ENCODE measurements at regions not wholly inside any gene's neighbourhood (a gene's known extent, or its start where the extent isn't known, plus 50 kb on each side); places are given as distances from the start of the nearest gene placed in this dataset.

DNA sequence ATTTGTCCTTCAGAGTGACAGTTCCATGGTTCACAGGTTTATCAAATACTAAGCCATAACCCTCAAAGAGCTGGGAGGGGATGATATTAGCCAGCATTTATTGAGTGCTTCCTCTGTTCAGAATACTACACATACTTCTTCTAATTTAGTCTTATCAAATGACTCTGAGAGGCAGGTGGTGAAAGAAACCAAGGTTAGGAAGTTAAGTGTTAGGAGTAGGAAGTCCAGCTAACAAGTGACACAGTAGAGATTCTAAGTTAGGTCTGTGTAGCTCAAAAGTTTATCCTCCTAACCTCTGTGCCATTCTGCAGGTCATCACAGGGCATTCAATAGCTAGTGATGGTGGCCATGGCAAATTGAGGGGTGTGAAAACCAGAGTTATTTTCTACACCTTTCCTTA lies 198.3 kb upstream of the MID1 start:
- DNase-seq (ENCODE audit: low spot score) = no peak

DNA sequence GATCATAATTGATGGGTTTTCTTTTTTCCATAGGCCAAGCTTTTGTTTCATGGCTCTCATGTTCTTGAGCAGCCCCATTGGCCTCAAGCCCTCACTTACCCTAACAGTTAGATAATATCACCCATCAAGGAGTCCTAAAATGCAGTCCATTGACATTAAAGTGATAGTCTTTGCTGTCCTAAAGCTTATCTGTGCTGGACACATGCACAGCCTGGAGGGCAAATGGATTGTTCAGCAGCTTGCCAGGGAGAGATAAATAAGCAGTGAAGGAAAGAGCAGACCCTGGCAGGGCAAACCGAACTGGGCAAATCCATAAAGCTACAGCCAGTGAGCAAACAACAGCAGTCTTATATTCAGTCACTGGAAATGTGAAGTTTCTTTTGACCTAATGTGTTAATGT lies 199.6 kb upstream of the MID1 start:
- no peak for DNase-seq (ENCODE audit: low spot score)

DNA sequence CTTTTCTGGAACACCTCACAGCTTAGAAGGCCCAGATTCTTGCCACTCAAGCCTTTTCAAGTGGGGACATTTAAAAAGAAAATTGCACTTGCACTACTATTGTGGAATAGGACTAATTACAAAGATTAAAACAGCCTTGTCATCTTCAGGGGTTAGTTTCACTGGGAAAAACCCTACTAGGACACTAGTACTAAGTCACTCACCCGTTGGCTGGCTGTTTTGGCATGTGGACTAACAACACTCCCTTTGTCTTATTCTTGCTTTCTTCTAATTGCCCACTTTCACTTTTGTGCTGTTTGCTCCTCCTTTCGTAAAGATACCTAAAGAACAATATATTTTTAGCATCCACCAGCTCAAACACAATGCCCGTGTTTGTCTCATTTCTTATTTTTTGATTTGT lies 200.9 kb upstream of the MID1 start:
- no peak for DNase-seq (ENCODE audit: low spot score)

DNA sequence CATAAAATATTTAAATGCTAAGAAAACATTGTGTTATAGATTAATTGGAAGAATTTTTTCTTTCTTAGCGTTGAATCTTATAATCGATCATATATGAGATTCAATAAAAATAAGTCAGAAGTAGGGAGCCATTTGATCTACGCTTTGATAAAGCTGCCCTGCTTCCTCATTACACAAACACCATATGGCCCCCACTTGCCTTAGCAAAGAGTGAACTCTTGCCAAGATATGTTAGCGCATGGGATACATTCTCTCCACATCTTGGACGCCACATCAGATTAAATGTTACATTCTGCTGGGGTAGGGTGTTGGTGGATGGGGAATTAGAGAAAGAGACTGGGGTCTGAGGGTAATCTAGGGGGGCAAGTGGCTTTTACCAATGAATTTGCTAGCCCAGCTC lies 207.7 kb upstream of the MID1 start:
- DNase-seq (ENCODE audit: low spot score) = no peak

DNA sequence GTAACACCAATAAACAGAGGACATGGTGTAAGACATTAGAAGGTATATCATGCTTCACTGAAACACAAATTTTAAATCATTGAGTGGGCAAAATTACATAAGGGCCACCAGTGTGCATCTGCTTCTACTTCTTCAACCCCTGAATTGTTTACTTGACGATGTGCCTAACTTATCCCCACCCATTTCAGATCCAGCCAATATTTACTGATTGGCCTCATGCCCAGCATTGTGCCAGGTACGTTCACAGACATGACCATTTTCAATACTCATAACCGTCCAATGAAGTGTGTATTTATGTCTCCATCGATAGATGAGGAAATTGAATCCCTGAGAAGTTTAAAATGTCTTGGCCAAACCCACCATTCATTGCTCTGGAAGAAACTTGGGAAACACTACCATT lies 208.3 kb upstream of the MID1 start:
- no peak for DNase-seq (ENCODE audit: low spot score)

DNA sequence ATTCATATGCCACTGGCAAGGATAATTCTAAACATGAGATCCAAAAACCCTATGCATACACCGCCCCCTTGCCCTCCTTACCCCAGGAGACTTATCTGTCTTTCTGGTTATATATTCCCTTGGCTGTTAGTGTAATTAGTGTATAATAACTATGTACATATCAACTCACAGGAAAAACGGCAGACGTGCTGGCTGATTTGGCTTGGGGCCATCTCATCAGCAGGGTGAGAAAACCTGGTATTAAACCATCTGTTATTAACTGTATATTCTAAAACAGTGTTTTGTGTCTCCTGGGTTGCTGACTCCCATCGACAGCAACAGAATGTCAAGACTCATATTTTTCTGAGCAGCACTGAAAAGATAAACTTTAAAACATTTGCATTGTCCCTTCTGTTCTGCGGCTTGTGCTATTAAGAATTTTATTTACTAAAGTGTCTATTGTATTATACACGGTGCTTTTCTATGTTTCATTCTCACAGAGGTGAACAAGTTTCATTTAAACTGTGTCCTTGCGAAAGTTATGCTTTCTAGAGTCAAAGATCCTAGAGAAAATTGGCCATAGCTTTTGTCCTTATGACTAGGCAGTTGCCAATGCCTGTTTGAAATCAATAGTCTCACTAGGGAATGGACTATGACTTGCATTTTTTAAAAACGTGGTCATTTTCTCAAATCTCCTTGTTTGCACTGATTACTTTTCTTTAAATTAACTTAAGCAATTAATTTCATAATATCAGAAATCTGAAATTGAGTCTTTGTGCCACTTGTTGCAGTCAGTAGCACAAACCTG lies 211.5 kb upstream of the MID1 start:
- DNase-seq (ENCODE audit: low spot score) = no peak

DNA sequence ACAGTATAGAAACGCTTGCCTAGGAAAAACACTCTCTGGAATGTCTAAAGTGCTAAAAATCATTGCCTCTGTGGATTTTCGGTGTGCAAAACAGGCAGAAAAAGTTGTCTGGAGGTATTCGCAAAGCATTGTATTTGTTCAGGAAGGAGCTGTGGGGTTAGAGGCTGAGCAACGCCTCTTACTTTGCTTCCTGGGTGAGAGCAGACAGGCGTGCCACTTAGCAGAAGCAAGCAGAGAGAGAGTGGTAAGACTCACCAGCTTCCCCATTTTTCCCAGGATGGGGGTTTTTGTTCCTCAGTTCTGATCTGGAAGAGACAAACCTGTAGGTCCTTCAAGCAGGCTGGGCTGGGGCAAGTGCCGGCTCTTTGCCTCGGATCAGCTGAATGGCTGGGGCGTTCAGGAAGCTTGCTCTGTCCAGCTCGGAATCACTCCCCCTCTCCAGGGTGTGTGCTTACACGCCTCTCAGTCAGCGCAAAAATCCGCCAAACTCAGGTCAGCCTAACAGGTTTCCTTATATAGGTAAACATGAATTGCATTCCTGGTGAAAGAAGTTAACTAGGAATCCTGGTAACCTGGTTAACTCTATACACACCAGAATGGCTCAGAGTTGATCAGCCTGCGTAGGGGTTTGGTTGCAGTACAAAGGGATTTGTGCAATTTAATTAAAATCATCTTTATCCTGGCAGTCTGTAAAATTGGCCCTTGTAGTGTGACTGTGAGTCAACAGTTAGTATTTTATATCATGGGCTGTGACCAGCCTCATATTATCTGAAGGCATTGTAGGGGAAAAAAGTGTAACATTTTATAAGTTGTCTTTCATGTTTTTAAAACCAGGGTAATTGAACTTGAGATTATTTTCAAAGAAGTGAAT lies 213.1 kb upstream of the MID1 start:
- peak; percentile 36 for DNase-seq (ENCODE audit: low spot score)

DNA sequence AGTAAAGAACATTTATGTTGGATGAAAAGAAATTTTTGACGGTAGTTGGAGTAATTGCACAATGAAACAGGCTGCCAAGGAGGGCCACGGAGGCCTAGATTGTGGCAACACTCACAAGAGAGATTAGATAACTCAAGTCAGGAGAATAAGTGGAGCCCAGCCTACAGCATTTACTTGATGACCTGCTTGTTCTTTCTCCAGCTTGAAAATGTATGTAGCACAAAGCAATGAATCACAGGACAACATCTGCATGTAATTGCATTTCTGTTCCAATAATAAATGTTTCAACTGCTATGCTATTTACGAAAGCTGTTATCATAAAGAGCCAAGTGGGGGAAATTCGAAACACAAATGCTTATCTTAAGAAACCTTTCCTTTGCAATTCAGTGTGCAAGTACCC lies 221.2 kb upstream of the MID1 start:
- DNase-seq (ENCODE audit: low spot score) = no peak

DNA sequence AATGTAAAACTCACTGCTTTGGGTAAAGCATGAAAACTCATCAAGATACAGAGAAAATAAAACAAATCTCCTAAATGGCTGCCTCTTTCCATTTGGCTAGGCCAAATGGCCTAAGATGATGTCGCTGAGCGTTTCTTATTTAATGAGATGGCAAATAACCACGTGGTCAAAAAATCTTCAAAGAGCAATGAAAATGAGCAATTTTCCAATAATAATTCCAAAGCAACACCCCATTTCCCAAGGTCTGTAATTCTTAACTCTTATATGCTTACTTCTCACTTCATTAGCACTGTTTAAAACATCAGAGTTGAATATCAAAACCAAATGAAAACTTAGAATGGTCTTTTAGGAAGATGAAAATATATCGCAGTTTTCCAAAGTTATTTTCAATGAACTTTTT lies 222.3 kb upstream of the MID1 start:
- DNase-seq (ENCODE audit: low spot score) = no peak

DNA sequence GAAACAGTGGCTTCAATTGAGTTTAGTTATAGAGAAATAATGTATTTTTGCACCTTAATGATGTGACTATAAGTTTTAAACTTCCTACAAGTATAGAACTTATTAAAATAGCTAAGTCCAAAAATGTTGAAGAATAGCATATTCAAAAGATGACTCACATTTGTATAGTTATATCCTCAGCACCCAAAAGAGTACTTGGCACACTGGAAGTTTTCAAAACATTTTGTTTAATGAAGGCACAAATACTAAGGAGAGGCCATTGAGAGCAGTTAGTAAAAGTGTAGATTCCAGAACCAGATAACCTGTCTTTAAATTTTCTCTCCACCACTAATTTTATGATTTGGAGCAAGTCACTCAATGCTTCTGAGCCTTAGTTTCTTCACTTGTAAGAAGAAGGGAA lies 226.9 kb upstream of the MID1 start:
- DNase-seq (ENCODE audit: low spot score) = no peak

DNA sequence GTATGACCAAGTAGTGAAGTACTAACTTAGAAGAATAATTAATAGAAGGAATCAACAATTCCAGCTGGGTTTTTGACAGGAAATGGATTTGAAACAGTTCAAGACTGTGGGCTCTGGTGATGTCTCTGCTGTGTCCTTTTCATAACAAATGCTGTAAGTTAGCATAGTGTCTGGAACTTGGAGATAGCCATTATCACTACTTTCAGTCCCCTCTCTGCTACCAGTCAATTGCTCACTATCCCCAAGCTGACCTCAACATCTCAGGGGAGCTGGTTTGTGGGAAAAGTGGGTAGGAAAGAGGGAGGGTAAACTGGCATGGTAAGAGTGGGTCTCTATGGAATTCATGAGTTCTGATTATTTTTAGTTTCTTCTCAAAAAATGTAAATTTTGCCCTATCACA lies 231.4 kb upstream of the MID1 start:
- DNase-seq (ENCODE audit: low spot score) = no peak

DNA sequence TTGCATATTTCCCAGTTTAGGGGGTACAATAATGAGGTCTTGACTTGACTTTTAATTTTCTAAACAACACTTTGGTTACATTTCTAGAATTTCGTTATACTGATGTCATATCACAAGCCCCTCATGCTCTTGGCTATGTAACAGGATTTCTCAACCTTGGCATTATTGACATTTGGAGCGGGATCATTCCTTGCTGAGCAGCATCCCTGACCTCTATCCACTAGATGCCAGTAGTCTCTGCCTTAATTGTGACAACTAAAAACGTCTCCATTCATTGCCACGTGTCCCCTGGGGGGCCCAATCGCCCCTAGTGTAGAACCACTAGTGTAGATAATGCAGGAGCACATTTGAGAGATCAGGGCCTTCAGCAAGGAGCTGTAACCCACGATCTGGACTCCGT lies 234.2 kb upstream of the MID1 start:
- no peak for DNase-seq (ENCODE audit: low spot score)

DNA sequence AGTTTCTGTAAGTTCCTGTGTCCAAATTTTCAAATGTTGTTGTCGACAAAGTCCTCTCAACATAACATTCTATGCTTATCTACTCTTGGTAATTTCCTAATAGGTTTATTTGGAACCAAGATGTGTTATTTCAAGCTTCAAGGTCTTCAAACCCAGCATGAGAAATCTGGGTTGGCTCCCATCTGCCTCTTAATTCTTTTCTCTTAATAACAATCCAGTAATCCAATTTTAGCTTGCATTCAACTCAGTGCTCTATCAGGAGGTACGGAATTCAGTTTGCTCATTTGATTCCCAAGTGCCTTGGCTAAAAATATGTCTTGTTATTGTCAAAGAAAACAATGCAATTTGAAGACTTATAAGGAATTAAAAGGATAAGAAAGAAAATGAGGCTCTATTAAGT lies 235.5 kb upstream of the MID1 start:
- no peak for DNase-seq (ENCODE audit: low spot score)

DNA sequence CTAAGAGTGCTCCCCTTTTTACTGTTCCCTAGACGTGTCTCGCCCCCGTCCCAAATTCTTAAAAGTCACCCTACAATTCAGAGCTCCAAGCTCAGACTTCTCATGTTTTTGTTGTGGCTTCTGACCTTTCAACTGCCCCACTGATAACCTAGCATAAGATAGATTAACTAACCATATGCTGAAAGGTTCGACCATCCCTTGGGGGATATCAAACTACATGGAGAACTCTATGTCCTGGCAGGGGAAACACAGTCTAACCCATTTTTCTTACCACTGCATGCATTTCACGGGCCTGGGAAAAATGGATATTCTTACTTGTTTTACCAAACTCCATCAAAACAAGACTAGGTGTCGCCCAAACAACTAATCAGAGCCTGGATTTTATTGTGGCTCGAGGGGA lies 236.4 kb upstream of the MID1 start:
- DNase-seq (ENCODE audit: low spot score) = no peak

DNA sequence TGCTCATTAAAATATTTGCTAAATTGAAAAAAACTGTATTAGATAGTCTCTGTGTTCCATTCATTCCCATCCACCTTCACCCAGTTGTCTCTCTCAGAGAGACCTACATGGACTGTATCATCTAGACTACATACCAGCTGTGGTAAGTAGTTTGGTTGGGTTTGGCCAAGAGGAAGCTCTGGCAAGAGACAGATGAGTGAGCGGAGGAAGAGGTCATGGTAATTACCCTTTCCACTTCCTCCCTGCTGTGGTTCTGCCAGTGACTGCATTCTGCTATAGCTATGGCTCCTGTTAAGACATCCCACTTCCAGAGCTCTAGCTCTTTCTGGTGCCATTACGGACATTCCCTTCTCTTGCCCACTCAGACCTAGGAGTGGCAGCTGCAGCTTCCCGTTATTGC lies 239.0 kb upstream of the MID1 start:
- DNase-seq (ENCODE audit: low spot score) = no peak

DNA sequence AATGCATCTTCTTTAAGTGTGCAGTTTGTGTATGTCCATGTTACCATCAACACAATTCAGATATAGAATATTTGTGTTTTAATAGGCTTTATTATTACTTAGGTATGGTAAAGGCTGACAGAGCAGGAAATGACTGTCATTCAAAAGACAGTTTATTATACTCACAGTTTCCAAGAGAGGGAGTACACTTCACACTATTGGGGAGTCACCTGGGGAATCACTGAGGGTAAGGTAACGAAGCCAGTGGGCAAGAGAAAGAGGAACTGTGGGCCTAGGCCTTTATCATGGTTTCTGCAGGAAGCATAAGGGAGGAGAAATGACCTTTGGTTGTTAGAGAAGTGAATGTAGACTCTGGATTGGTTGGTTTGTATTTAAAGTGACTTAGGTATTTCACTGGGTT lies 235.1 kb upstream of the HCCS start:
- DNase-seq (ENCODE audit: low spot score) = no peak

DNA sequence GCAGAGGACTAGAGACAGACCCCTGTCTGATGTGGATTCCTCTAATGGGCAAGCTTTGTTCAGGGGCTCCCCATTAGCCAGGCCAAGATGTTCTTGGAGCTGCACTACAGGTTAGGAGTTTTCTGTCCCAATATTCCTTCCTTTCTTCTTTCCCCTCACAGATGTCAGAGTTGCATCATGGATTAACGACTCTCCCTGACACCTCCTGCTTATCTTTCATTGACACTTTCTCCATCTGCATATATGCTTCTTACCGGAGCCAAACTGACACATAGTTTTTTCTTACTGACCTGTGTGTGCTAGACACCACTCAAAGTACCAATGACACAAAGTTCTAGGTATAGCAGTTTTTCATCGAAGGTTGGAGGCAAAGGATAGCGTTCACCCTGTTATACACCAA lies 228.6 kb upstream of the HCCS start:
- DNase-seq (ENCODE audit: low spot score) = no peak

DNA sequence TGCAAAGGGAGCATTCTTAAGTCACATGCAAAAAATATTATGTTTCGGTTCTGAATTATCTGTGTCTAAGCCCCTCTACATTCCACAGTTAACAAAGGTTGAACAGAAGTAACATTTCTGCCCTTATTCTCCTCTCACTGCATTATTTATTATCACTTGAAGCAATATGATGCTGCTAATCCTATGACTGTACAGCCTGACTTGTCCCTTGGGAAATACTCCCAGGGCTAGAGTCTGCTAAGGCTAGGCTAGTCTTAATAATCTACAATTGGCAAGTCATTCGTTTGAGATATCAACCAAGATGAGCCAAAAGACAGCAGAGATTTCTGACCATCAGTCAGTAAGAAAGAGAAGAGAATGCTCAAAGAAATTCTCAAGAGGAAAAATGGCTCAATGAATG lies 226.9 kb upstream of the HCCS start:
- no peak for DNase-seq (ENCODE audit: low spot score)

DNA sequence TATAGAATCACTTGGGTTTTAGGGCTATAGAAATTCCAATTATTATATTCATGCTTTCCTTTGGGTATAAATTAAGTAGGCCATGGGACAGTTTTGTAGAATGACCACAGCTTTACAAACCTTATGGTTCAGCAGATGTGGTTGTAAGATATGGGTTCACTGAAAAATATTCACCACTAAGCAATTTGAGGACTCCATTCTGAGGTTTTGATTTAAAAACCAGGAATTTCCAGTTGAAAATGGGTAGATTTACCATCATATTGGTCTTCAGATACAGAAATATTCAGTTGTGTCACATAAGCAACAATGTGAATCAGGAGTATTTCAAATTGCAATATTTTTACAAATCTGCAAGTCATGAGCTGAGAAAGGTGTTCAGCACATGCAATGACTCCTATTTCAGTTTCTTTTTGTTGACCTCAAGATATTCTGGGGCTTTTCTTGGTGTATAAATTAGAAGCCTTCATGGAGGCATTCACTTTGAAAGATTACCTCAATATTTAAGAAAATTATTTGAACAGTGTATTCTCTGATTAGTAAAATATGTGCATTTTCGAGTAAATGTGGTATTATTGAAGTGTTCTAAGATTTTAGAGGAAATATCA lies 218.4 kb upstream of the HCCS start:
- no peak for DNase-seq (ENCODE audit: low spot score)

DNA sequence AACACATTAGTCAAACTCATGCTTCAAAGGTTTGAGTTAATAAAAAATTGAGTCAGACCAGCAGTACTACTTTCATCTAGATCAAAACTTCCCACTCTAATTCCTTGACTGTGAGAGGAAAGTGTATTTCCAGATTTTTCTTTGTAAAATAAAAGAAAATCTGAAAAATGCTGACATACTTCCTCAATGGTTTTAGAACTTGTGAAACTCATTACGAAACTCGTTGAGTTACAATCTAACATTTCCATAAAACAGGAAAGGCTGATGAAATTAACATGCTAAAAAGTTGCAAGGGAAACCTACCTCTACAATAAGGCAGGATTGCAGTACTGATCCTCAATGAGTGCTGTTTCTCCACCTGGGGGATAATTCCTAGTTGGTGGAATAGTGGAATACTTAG lies 217.8 kb upstream of the HCCS start:
- DNase-seq (ENCODE audit: low spot score) = no peak

DNA sequence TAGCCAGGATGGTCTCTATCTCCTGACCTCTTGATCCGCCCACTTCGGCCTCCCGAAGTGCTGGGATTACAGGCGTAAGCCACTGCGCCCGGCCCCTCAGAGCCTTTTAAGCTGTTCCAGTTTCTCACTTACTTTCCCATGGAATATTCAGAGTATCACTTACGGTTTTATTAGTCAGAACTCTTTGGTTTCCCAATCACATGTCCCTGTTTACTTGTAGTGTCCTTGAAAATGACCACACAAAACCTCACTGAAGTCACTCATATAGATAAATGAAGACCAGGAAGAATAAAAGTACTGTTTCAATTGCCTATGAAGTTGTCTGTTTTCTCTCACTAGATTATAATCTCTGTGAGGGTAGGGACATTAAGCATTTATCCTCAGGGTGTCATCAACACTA lies 217.2 kb upstream of the HCCS start:
- DNase-seq (ENCODE audit: low spot score) = no peak

DNA sequence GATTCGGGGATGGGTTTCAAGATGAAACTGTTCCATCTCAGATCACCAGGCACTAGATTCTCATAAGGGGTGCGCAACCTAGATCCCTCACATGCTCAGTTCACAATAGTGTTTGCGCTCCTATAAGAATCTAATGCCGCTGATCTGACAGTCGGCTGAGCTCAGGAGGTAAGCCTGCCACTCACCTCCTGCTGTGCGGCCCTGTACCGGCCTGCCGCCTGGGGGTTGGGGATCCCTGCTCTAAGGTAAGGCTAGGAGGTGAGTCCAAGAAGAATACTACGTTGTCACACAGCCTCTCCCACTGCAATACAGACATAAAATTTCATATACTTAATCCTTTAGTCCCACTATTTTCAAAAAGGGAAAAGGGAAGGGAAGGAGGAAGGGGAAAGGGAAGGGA lies 213.4 kb upstream of the HCCS start:
- DNase-seq (ENCODE audit: low spot score) = no peak

DNA sequence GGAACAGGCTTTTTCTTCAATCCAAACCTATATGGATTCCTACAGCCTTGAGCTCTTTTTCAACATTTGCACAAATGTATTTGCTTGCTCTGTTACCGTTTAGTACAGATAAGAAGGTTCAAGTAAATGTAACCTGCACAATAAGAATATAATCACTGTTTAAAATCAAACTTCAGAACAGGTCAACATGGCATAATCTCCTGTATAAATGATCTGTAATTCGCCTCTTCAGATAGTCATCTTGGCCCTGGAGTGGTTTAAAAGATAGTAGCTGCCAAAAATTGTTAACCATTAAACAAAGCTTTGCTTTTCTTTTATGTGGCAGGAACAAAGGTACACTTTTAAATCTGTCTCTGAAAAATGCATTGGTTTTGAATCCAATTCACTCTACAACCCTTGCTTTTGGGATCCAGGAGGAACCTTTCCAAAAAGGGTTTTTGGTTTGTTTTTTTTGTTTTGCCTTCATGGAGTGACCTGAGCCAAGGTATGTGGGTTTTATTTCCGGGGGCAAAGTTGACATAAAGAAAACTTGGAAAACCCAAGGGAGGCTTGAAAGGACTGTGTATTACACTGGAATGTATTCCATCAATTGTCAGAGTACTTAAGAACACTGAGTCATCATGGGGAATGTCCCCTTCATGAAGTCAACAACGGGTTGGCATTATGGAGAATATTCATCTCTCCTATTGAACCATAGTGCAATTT lies 210.4 kb upstream of the HCCS start:
- no peak for DNase-seq (ENCODE audit: low spot score)
